ENCODE measurements at regions not wholly inside any gene's neighbourhood (a gene's known extent, or its start where the extent isn't known, plus 50 kb on each side); places are given as distances from the start of the nearest gene placed in this dataset.

- Histone ChIP-seq H3K4me1 (ENCODE audit: control insufficient read depth in 1 of 2, insufficient read depth in 1 of 2, low read depth in 1 of 2, low read length in 1 of 2) (no peaks in the 10 kb centered on the region), H3K27me3 (no peaks in the 10 kb centered on the region), H3K27ac (no peak overlapping the region), H3K4me3 (ENCODE audit: low read depth in 1 of 2, low read length in 1 of 2) (no peak overlapping the region), H3K36me3 (no peaks in the 10 kb centered on the region), H3K9me3 (no peaks in the 10 kb centered on the region)
- TF ChIP-seq CTCF (IDR thresholded peaks at IDR 0.05): no peak
Measured at GRCh38 chr2:15074751-15075700, 442.5 kb downstream of the LRATD1 start.

GRCh38 chr2:15076668-15077067 is 444.2 kb downstream of the LRATD1 start:
- Histone ChIP-seq H3K27me3 (no peaks in the 10 kb centered on the region), H3K36me3 (no peaks in the 10 kb centered on the region), H3K27ac (no peak overlapping the region), H3K9me3 (no peaks in the 10 kb centered on the region), H3K4me3 (ENCODE audit: low read depth in 1 of 2, low read length in 1 of 2) (no peak overlapping the region), H3K4me1 (ENCODE audit: control insufficient read depth in 1 of 2, insufficient read depth in 1 of 2, low read depth in 1 of 2, low read length in 1 of 2) (no peaks in the 10 kb centered on the region)
- TF ChIP-seq CTCF (IDR thresholded peaks at IDR 0.05): no peak

DNA sequence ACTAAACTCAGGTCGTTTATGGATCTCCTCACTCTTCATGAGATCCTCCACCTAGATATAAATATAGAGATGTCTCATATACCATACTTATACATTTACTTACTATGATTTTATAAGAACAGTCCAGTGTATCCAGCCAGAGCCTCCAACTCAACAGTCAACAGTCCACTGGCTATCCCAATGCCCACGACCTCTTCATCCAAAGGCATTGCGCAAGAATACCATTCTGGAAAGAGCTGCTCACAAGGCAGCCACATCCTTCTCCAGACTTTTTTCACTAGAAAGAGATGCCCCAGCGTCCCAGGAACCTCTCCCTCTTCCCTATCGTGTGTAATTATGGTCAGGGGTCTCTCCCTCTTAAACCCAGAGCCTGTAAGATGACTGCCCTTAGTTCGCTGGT is 448.8 kb downstream of the LRATD1 start:
- TF ChIP-seq CTCF (IDR thresholded peaks at IDR 0.05): no peak
- no peak overlapping the region for H3K27ac ChIP-seq
- no peak overlapping the region for H3K4me3 ChIP-seq (ENCODE audit: low read depth in 1 of 2, low read length in 1 of 2)
- no peaks in the 10 kb centered on the region for H3K27me3 ChIP-seq
- H3K4me1 ChIP-seq (ENCODE audit: control insufficient read depth in 1 of 2, insufficient read depth in 1 of 2, low read depth in 1 of 2, low read length in 1 of 2): no peaks in the 10 kb centered on the region
- no peaks in the 10 kb centered on the region for H3K36me3 ChIP-seq
- H3K9me3 ChIP-seq: no peaks in the 10 kb centered on the region

GRCh38 chr2:15082105-15083058 is 449.9 kb downstream of the LRATD1 start:
- Histone ChIP-seq H3K27me3 (no peaks in the 10 kb centered on the region), H3K9me3 (no peaks in the 10 kb centered on the region), H3K4me3 (ENCODE audit: low read depth in 1 of 2, low read length in 1 of 2) (no peak overlapping the region), H3K4me1 (ENCODE audit: control insufficient read depth in 1 of 2, insufficient read depth in 1 of 2, low read depth in 1 of 2, low read length in 1 of 2) (no peaks in the 10 kb centered on the region), H3K36me3 (no peaks in the 10 kb centered on the region), H3K27ac (no peak overlapping the region)
- TF ChIP-seq CTCF (IDR thresholded peaks at IDR 0.05): no peak

DNA sequence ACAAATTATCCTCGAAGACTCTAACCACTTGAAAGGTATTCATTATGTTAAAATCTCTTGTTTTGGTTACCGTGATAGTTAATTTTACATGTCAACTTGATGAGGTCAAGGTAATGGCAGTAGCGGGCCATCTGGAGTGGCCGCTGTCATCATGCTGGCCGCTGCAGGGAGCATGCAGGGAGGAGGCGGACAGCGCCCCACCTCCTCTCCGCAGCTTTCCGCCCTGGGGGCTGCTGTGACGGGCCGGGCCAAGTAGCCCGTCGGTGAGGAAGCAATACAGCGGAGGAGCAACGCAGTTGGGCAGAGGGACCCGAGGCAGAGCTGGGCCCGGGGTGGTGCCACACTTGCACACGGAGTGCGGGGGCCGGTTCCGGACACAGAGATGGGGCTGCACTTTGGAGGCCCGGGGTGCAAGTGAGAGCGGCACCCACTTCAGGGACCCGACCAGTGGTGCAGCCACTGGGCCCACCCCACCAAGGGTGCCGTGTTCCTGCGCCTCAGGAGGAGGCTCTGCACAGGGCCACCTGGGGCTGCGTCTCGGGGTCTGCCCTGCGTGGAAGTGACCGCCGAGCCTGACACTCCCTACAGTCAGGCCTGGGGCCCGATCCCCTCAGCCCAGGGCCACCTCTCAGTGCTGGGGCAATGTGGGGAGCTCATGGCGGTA is 452.4 kb downstream of the LRATD1 start:
- no peaks in the 10 kb centered on the region for H3K27me3 ChIP-seq
- no peak for TF ChIP-seq CTCF (IDR thresholded peaks at IDR 0.05)

More for the DNA sequence above, 452.4 kb downstream of the LRATD1 start:
- no peaks in the 10 kb centered on the region for H3K36me3 ChIP-seq
- H3K4me3 ChIP-seq (ENCODE audit: low read depth in 1 of 2, low read length in 1 of 2): no peak overlapping the region
- H3K27ac ChIP-seq: no peak overlapping the region
- no peaks in the 10 kb centered on the region for H3K4me1 ChIP-seq (ENCODE audit: control insufficient read depth in 1 of 2, insufficient read depth in 1 of 2, low read depth in 1 of 2, low read length in 1 of 2)
- no peaks in the 10 kb centered on the region for H3K9me3 ChIP-seq
